HT-29 (cell line): ENCODE measurements at regions not wholly inside any gene's neighbourhood (a gene's known extent, or its start where the extent isn't known, plus 50 kb on each side); places are given as distances from the start of the nearest gene placed in this dataset.
A peak's percentile ranks its signal among the peaks of the same experiment; 100 is the strongest.
"Not testable (repeated sequence)": the region's sequence is repeated elsewhere in the genome, so short reads cannot be mapped to it uniquely, and the experiment has no call there.

Source experiments
- DNase-seq: peaks from one replicate; pipeline ENCODE4 v3.0.0-alpha.2; 2015; ENCODE audit warnings: low spot score

GRCh38 chr5:67985686-67986387 is 229.7 kb upstream of the PIK3R1 start:
- DNase-seq = no peak

- DNase-seq = no peak
Measured at GRCh38 chr5:67984546-67984945, 231.0 kb upstream of the PIK3R1 start.

DNA sequence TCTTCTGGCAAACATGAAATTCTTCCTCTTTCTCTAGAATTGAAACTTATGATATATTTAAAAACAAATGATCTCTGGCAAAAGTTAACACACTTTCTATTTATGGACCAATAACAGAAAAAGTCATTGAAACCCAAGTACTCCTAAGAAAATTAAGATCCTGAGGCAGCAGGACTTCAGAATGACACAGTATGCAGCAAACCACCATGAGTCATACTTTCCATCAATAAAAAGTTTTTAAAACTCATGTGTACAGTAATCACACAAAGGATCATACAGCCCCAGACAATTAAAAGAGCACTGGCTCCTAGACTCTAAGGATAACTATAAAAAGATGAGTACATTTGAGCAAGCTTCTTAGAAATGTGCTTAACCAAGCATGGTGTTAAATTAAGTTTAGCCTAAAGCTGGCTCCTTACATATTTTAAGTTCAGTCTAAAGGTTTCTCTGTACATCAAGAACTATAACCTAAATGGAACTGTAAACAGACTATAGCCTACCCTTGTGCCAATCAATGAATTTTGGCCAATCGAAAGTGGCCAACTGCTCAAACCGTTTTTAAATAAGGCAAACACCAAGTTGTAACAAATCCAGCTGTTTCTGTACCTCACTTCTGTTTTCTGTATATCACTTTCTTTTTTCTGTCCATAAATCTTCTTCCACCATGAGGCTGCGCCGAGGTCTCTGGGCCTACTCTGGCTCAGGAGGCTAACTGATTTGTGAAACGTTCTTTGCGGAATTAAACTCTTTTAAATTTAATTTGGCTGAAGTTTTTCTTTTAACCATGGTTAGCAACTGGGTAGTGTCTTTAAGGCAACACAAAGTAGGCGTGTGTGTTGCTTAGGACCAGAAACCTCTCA is 232.1 kb upstream of the PIK3R1 start:
- DNase-seq = peak; percentile 48

DNA sequence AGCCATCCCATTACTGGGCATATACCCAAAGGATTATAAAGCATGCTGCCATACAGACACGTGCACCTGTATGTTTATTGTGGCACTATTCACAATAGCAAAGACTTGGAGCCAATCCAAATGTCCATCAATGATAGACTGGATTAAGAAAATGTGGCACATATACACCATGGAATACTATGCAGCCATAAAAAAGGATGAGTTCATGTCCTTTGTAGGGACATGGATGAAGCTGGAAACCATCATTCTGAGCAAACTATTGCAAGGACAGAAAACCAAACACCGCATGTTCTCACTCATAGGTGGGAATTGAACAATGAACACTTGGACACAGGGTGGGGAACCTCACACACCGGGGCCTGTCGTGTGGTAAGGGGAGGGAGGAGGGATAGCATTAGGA is 233.4 kb upstream of the PIK3R1 start:
- not testable (repeated sequence) for DNase-seq

GRCh38 chr5:67978171-67978570 is 237.4 kb upstream of the PIK3R1 start:
- no peak for DNase-seq

- DNase-seq = no peak
Measured at GRCh38 chr5:67976891-67977601, 238.5 kb upstream of the PIK3R1 start.

GRCh38 chr5:67976181-67976580 is 239.4 kb upstream of the PIK3R1 start:
- no peak for DNase-seq

- DNase-seq = no peak
Measured at GRCh38 chr5:67974471-67974870, 241.1 kb upstream of the PIK3R1 start.

DNA sequence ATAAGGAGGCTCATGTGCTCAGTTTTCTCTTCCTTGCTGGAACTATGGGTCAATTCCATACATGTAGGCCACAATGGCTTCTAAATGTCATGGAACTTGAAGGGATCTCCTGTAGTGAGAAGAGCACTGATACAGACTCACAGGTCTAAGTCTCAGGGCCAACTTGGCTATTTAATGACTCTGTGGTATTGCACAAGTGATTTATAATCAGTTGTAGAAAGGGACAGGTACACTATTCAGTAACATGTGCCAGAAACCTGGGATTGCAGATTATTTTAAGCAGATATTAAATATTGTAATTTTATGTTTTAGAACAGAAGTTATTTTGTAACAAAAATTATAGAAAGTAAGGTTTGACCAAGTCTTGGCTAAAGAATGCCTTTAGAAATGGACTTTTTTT is 241.5 kb upstream of the PIK3R1 start:
- no peak for DNase-seq

DNA sequence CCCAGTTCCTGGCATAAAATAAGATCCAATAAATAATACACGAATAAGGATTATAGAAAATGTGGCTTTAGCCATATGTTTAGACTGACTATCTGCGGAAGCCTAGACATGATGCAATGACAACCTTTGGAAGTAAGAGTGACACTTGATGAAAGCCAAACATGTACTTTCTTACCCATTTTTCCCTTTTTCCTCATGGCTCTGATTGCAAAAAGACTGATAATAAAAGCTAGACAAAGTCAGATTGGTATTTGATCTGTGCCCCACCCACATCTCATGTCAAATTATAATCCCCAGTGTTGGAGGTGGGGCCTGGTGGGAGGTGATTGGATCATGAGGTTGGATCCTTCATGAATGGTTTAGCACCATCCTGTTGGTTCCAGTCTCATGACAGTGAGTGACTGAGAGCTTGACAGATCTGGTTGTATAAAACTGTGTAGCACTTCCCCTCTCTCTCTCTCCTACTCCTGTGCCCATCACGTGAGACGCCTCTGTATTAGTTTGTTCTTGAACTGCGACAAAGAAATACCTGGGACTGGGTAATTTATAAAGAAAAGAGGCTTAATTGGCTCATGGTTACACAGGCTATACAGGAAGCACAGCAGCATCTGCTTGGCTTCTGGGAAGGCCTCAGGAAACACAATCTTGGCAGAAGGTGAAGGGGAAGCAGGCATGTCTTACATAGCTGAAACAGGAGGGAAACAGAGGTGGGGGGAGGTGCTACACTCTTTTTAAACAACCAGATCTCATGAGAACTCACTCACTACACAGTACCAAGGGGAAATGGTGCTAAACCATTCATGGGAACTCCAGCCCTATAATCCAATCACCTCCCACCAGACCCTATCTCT is 243.4 kb upstream of the PIK3R1 start:
- DNase-seq = no peak

- DNase-seq = no peak
Measured at GRCh38 chr5:67971223-67971830, 244.2 kb upstream of the PIK3R1 start.

DNA sequence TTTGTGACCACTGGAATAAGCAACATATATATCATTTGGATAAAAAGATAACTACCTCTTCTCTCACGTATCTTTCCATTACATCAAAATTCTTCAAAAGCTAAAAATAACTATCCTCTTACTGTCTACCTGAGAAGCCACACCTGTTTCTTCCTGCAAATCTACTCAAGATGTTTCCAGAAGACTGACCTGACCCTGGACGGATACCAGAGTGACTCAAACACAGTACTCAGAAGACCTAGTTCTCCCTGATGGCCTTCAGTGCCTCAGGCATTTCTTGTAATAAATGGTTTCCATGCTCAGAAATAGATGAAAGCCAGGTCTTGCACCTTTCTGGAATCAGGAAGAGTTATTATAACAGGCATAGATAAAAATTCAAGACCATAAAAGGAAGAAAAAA is 245.9 kb upstream of the PIK3R1 start:
- no peak for DNase-seq

DNA sequence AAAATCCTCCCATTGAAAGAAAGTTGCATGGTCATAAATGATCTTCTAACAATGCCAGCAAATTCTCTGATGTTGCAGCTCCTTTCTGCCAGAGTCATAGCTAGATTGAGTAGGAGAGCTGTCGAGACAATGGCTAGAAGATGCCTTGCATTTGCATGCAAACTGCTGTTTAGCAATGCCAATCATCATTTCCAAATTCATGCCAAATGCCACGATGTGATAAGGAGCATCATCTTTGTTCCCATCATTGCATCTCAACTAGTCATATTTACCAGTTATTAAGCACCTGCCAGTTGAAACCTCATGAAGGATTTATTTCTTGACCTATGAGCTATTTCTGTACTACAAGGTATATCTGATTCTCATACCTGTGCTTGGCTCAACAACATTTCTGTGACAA is 246.4 kb upstream of the PIK3R1 start:
- DNase-seq = no peak

DNA sequence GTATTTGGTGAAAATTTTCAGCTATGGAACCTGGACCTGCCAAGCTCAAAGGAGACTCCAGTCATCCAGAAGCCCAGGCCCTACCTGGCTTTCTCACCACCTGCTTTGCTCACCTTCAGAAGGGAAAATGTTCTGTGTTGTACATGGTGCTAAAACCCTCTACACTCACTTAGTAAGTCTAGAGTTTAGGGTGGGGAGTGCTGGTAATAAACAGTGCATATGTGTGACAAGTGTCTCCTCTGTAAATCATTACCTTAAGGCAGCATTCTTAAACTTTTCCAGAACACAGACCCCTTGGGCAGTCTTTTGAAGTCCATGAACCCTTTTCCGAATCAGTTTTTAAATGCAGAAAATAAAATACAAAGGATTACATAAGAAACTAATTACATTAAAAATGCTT is 248.8 kb upstream of the PIK3R1 start:
- peak; percentile 33 for DNase-seq

DNA sequence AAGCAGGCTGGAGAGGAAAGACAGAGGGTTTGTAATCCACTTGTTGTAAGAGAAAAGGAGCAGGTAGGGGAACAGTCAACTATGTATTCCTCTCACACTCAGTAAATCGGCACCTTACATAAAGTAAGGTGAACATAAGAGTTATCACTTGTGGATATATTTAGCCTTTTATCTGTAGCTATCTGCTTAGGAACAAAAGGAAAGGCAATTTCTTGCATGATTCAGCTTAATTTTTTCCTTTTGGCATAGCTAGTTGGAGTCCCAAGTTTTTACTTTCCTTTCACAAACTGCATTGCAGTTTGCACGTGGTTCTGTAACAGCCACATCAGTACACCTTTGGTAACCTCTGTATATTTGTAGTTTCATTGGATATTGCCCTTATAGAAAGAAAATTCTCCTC is 250.9 kb upstream of the PIK3R1 start:
- no peak for DNase-seq

DNA sequence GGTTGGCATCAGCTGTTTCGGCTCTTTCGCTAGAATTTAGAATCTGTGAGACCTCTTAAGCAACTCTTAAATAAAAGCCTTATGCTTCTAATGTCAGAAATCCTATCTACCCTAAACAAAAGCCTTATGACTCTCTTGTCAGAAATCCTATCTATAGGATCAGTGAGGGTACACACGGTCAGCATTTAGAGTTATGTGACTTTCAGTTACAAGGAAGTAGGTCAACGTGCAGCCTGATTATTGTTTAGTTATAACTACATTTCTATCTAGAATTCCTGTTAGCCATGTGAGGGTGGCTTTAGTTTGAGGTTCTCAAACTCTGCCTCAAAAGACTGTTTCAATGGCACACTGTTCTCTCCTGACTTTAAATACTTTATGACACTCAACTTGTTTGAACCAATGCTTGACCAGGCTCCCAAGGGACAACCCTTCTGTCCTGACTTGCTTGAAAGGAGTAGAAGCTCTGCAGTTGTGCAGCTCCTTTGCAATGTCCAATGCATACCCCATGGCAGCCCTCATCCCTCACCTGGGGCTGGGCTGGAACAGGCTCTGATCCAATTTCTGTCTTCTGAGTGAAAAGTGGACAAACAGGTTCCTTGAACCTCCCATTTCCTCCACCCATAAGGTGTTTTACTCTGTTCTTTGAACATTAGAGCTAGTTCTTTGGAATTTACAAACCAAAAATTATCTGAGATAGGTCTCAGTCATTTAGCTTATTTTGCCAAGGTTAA is 251.6 kb upstream of the PIK3R1 start:
- peak; percentile 93 for DNase-seq

GRCh38 chr5:67960939-67961338 is 254.6 kb upstream of the PIK3R1 start:
- no peak for DNase-seq

DNA sequence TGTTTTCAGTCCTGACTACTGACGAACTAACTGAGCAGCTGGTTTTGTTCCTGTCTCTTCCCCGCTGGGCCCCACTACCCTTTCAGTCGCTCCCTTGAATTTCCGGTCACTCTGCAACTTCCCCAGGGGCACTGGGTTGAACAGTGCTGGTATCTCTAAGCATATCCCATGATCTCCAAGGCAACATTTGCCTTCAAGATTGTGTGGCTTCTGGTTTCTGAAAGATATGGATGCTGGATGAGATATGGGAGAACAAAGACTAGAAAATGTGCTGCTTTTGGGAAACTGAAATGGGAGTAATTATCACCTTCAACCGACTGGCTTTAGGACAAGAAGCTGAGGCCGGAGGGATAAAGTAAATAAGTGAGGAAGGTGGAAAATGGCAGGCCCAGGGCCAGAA is 258.2 kb upstream of the PIK3R1 start:
- no peak for DNase-seq

DNA sequence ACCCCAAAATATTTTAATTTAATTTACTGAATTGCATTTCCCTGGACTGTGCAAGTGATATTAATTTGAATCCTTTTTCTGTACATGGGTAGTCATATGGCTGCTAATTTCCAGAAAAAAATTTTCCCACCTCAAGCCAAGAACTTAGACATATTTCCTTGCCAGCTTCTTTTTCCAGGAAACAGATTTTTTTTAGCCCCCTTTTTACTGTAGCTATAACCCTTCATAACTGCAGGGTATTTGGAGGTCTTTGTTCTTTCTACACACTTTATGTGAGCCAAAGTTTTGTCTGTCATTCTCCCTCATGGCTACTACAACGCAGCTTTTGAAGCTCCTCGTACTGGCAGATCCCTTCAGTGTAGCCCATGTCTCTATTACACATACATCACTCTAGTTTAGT is 261.2 kb upstream of the PIK3R1 start:
- DNase-seq = no peak

- peak; percentile 44 for DNase-seq
Measured at GRCh38 chr5:67942421-67942820, 273.1 kb upstream of the PIK3R1 start.
